Esophagus squamous epithelium (tissue), 4 donors: ENCODE measurements at regions not wholly inside any gene's neighbourhood (a gene's known extent, or its start where the extent isn't known, plus 50 kb on each side); places are given as distances from the start of the nearest gene placed in this dataset.

ENCODE experiments used
- CTCF ChIP-seq, 6 experiments: fragments of 450-650 bp in 4 of 6; fragments of 200-600 bp in 2 of 6; sonication (generic) in 2 of 6; IDR thresholded peaks; one replicate each; pipeline ENCODE4 v1.5.1; 2016 to 2019; ENCODE audit warnings: antibody characterized with exemption in 6 of 6, mild to moderate bottlenecking in 4 of 6, moderate library complexity in 4 of 6
- POLR2A ChIP-seq, 4 donors: fragments of 450-650 bp; IDR thresholded peaks; one replicate each; pipeline ENCODE4 v1.6.1; 2017; ENCODE audit warnings: antibody characterized with exemption in 4 of 4, mild to moderate bottlenecking in 4 of 4, moderate library complexity in 3 of 4

GRCh38 chr16:35414139-35414538, 1954.7 kb downstream of the TP53TG3F start:
- no peak for TF ChIP-seq CTCF (IDR thresholded peaks at IDR 0.05)
- no peak for TF ChIP-seq POLR2A (IDR thresholded peaks at IDR 0.05)
